B cell (primary cell): ENCODE measurements at regions not wholly inside any gene's neighbourhood (a gene's known extent, or its start where the extent isn't known, plus 50 kb on each side); places are given as distances from the start of the nearest gene placed in this dataset.
"Not testable (repeated sequence)": the region's sequence is repeated elsewhere in the genome, so short reads cannot be mapped to it uniquely, and the experiment has no call there.

Source experiments
- ATAC-seq: fragments of 200-7000 bp; cut with Tn5 transposase; one replicate; pipeline ENCODE4 v1.10.0; 2021; ENCODE audit warnings: low read depth, mild to moderate bottlenecking, moderate number of reproducible peaks, moderate library complexity
- CTCF ChIA-PET: fragments of 350-600 bp; sonication (Branson Sonifier 250); formaldehyde crosslinking; loops from one replicate; lab custom pipeline; 2021; ENCODE audit warnings: antibody characterized with exemption, inconsistent platforms; lab: Charles Lee
- POLR2A ChIA-PET: fragments of 350-600 bp; sonication (Branson Sonifier 250); formaldehyde crosslinking; loops from one replicate; lab custom pipeline; 2021; ENCODE audit warnings: antibody characterized with exemption; lab: Charles Lee
- DNase-seq: peaks from one replicate; pipeline ENCODE4 v3.0.0; 2013
- H2AFZ ChIP-seq: 2 replicates; pipeline ENCODE4 v1.6.1; 2012; ENCODE audit warnings: mild to moderate bottlenecking, low read depth, low read length; ENCODE audit not compliant: insufficient read depth, poor library complexity, severe bottlenecking
- H3K27ac ChIP-seq, 2 donors: 1 replicate in 1 of 2; 2 replicates in 1 of 2; pipeline ENCODE4 v1.5.1; 2012 to 2013; ENCODE audit warnings: low read length in 2 of 2, mild to moderate bottlenecking in 2 of 2, moderate library complexity in 1 of 2
- H3K27me3 ChIP-seq, 4 experiments: fragments of 200-600 bp in 1 of 4; sonication (generic) in 1 of 4; replicated peaks in 1 of 4; 1 replicate in 2 of 4; 2 replicates in 2 of 4; pipeline versions ENCODE4 v1.6.1 to v1.7.0; 2013 to 2016; ENCODE audit warnings: low read length in 3 of 4, mild to moderate bottlenecking in 2 of 4, mixed read lengths in 1 of 4, moderate library complexity in 1 of 4; ENCODE audit not compliant: insufficient read depth in 4 of 4, control insufficient read depth in 3 of 4; ENCODE audit errors: control extremely low read depth in 1 of 4
- H3K36me3 ChIP-seq, 2 experiments: replicated peaks in 1 of 2; 1 replicate in 1 of 2; 2 replicates in 1 of 2; pipeline versions ENCODE4 v1.6.1 to v1.7.1; 2013; ENCODE audit warnings: low read length in 1 of 2; ENCODE audit not compliant: insufficient read depth in 2 of 2, control insufficient read depth in 1 of 2; ENCODE audit errors: control extremely low read depth in 1 of 2, extremely low read depth in 1 of 2
- H3K4me1 ChIP-seq, 2 donors: fragments of 200-600 bp in 1 of 2; sonication (generic) in 1 of 2; 1 replicate in 1 of 2; 2 replicates in 1 of 2; pipeline versions ENCODE4 v1.5.1 to v1.6.1; 2013 to 2017; ENCODE audit warnings: low read length in 2 of 2; ENCODE audit not compliant: control insufficient read depth in 2 of 2, insufficient read depth in 2 of 2
- H3K4me2 ChIP-seq: replicated peaks from 2 replicates; pipeline ENCODE3; 2012; ENCODE audit warnings: mild to moderate bottlenecking, low read depth, low read length; ENCODE audit not compliant: poor library complexity, severe bottlenecking
- H3K4me3 ChIP-seq, 5 experiments: fragments of 200-600 bp in 1 of 5; sonication (generic) in 1 of 5; 1 replicate in 3 of 5; 2 replicates in 2 of 5; pipeline versions ENCODE4 v1.5.1 to v1.7.0; 2011 to 2016; ENCODE audit warnings: low read length in 4 of 5, mild to moderate bottlenecking in 4 of 5, low read depth in 2 of 5, control low read depth in 1 of 5, moderate library complexity in 1 of 5; ENCODE audit not compliant: insufficient read depth in 1 of 5; ENCODE audit errors: control extremely low read depth in 1 of 5, extremely low read depth in 1 of 5
- H3K79me2 ChIP-seq: fragments of 200-600 bp; sonication (generic); one replicate; pipeline ENCODE4 v1.6.0; 2016; ENCODE audit warnings: low read length; ENCODE audit not compliant: control insufficient read depth, insufficient read depth
- H3K9ac ChIP-seq: fragments of 200-600 bp; sonication (generic); 2 replicates; pipeline ENCODE4 v1.6.1; 2017; ENCODE audit warnings: mild to moderate bottlenecking, low read length, moderate library complexity
- H3K9me3 ChIP-seq, 3 donors: one replicate each; pipeline versions ENCODE4 v1.6.1 to v1.7.1; 2013; ENCODE audit warnings: low read length in 2 of 3; ENCODE audit not compliant: control insufficient read depth in 2 of 3, insufficient read depth in 1 of 3; ENCODE audit errors: control extremely low read depth in 1 of 3
- H4K20me1 ChIP-seq: 2 replicates; pipeline ENCODE4 v1.6.0; 2012; ENCODE audit warnings: mild to moderate bottlenecking, low read length; ENCODE audit not compliant: insufficient read depth, control insufficient read depth, poor library complexity, severe bottlenecking
- H3K27ac Mint-ChIP-seq: one replicate; pipeline ENCODE4 v1.8.0; 2021; ENCODE audit warnings: mixed read lengths
- H3K27me3 Mint-ChIP-seq: one replicate; pipeline ENCODE4 v1.8.0; 2021; ENCODE audit warnings: mixed read lengths
- H3K4me1 Mint-ChIP-seq: one replicate; pipeline ENCODE4 v1.8.0; 2021; ENCODE audit warnings: mixed read lengths
- H3K4me3 Mint-ChIP-seq: one replicate; pipeline ENCODE4 v1.8.0; 2021; ENCODE audit warnings: mixed read lengths
- H3K9me3 Mint-ChIP-seq: one replicate; pipeline ENCODE4 v1.8.0; 2022; ENCODE audit warnings: mixed read lengths; ENCODE audit not compliant: insufficient read depth
- CTCF ChIP-seq: fragments of 200-600 bp; IDR thresholded peaks from one replicate; pipeline ENCODE4 v1.8.0; 2022; ENCODE audit warnings: antibody characterized with exemption, mild to moderate bottlenecking
- EZH2 ChIP-seq: IDR thresholded peaks from 2 replicates; pipeline ENCODE4 v1.6.1; 2012; ENCODE audit warnings: borderline replicate concordance, low read depth, mild to moderate bottlenecking, moderate library complexity, low read length; ENCODE audit not compliant: insufficient read depth, poor library complexity, severe bottlenecking
- WGBS: methylation state at CpG from one replicate; pipeline ENCODE4 v1.1.5; 2013; ENCODE audit warnings: missing lambda C conversion rate; ENCODE audit not compliant: insufficient coverage; 5-methylcytosine and 5-hydroxymethylcytosine counted together
- intact Hi-C: fragments of 100-400 bp; cut with micrococcal nuclease; formaldehyde crosslinking; loops from one replicate; pipeline ENCODE4 v1.10.0; 2022

- no peak overlapping the region for H2AFZ ChIP-seq
- ATAC-seq, result no peak
- H3K9me3 ChIP-seq, result peaks cover 0 to 72% (median 31%) of the 10 kb centered on the region in 3 donors
- no peak overlapping the region for H3K27ac Mint-ChIP-seq
- no peak overlapping the region for H3K27ac ChIP-seq
- H4K20me1 ChIP-seq, result no peaks in the 10 kb centered on the region
- POLR2A ChIA-PET, result no interaction called here
- H3K4me2 ChIP-seq, result no peak overlapping the region
- no peak overlapping the region for H3K4me3 ChIP-seq
- H3K79me2 ChIP-seq, result no peaks in the 10 kb centered on the region
- H3K36me3 ChIP-seq, result no peaks in the 10 kb centered on the region
- TF ChIP-seq EZH2 (no peak), CTCF (no peak)
- 56% methylated on average over 6 of the region's 6 CpGs for WGBS
- no peak for DNase-seq
- H3K4me1 Mint-ChIP-seq, result no peaks in the 10 kb centered on the region
- H3K4me1 ChIP-seq, result no peaks in the 10 kb centered on the region
- H3K27me3 ChIP-seq, result no peaks in the 10 kb centered on the region
- CTCF ChIA-PET, result no interaction called here
- H3K9ac ChIP-seq, result no peak overlapping the region
- H3K9me3 Mint-ChIP-seq, result peaks cover 4% of the 10 kb centered on the region
- no peaks in the 10 kb centered on the region for H3K27me3 Mint-ChIP-seq
- H3K4me3 Mint-ChIP-seq, result no peak overlapping the region
- intact Hi-C loops, result no loop called here
These were observed 358.1 kb upstream of the NUPR2 start for GRCh38 chr7:56474271-56474670.

GRCh38 chr7:56471811-56472210 is 355.6 kb upstream of the NUPR2 start:
- Histone ChIP-seq H3K9me3 (peaks cover 3 to 63% (median 50%) of the 10 kb centered on the region in 3 donors), H2AFZ (no peak overlapping the region), H3K27me3 (no peaks in the 10 kb centered on the region), H3K79me2 (no peaks in the 10 kb centered on the region), H3K27ac (no peak overlapping the region), H3K9ac (no peak overlapping the region), H3K4me2 (no peak overlapping the region), H3K4me3 (no peak overlapping the region), H3K36me3 (no peaks in the 10 kb centered on the region), H3K4me1 (no peaks in the 10 kb centered on the region), H4K20me1 (no peaks in the 10 kb centered on the region)
- peaks cover 2% of the 10 kb centered on the region for H3K9me3 Mint-ChIP-seq
- DNase-seq (no peak), ATAC-seq (no peak)
- ChIA-PET CTCF (no interaction called here), POLR2A (no interaction called here)
- whole genome bisulfite sequencing, result no CpG with 5 or more reads among the region's 2 CpGs
- H3K27ac Mint-ChIP-seq, result no peak overlapping the region
- no peak overlapping the region for H3K4me3 Mint-ChIP-seq
- H3K27me3 Mint-ChIP-seq, result no peaks in the 10 kb centered on the region
- intact Hi-C loops, result no loop called here
- no peaks in the 10 kb centered on the region for H3K4me1 Mint-ChIP-seq
- no peak for TF ChIP-seq EZH2
- TF ChIP-seq CTCF, result no peak

- ATAC-seq, intact Hi-C loops, H3K27ac Mint-ChIP-seq, H3K27me3 Mint-ChIP-seq, H3K4me1 ChIP-seq, DNase-seq, H3K79me2 ChIP-seq, POLR2A ChIA-PET, H3K9ac ChIP-seq, H3K27ac ChIP-seq, H2AFZ ChIP-seq, H3K27me3 ChIP-seq, H3K4me3 Mint-ChIP-seq, CTCF ChIA-PET, H4K20me1 ChIP-seq, H3K4me2 ChIP-seq, H3K36me3 ChIP-seq, H3K4me1 Mint-ChIP-seq: not testable (repeated sequence)
- WGBS, result no CpG with 5 or more reads among the region's 2 CpGs
- Histone ChIP-seq H3K4me3 (peak overlapping the region in 1 of 5 experiments; percentile 3), H3K9me3 (peaks cover 9 to 63% (median 32%) of the 10 kb centered on the region in 3 donors)
- H3K9me3 Mint-ChIP-seq, result peaks cover 20% of the 10 kb centered on the region
These were observed 350.6 kb upstream of the NUPR2 start for GRCh38 chr7:56466607-56467525.
